Keratinocyte (primary cell): ENCODE measurements at regions not wholly inside any gene's neighbourhood (a gene's known extent, or its start where the extent isn't known, plus 50 kb on each side); places are given as distances from the start of the nearest gene placed in this dataset.

Experiments used
- DNase-seq: peaks from one replicate; pipeline ENCODE4 v3.0.0-alpha.2; 2011; ENCODE audit warnings: low read depth, missing footprints, low spot score
- FAIRE-seq: peaks from 2 replicates; lab custom pipeline; 2011; peaks lifted over from hg19 to GRCh38; lab: Jason Lieb, UNC
- H2AFZ ChIP-seq: 2 replicates; pipeline ENCODE4 v1.6.0; 2012; ENCODE audit warnings: low read length, control low read depth, inconsistent platforms; ENCODE audit not compliant: control insufficient read depth
- H3K27ac ChIP-seq: 2 replicates; pipeline ENCODE4 v1.5.1; 2011; ENCODE audit warnings: low read length; ENCODE audit not compliant: control insufficient read depth, insufficient read depth
- H3K27me3 ChIP-seq: 3 replicates; pipeline ENCODE4 v1.6.0; 2011; ENCODE audit warnings: low read length; ENCODE audit not compliant: control insufficient read depth, insufficient read depth; ENCODE audit errors: extremely low read depth
- H3K36me3 ChIP-seq, 2 experiments: 2 replicates in 1 of 2; 3 replicates in 1 of 2; pipeline ENCODE4 v1.5.1; 2011; ENCODE audit warnings: low read length in 2 of 2, mild to moderate bottlenecking in 1 of 2; ENCODE audit not compliant: control insufficient read depth in 2 of 2, insufficient read depth in 2 of 2; ENCODE audit errors: extremely low read depth in 1 of 2
- H3K4me1 ChIP-seq: 3 replicates; pipeline ENCODE4 v1.5.1; 2011; ENCODE audit warnings: low read length; ENCODE audit not compliant: control insufficient read depth, insufficient read depth; ENCODE audit errors: extremely low read depth
- H3K4me2 ChIP-seq: 3 replicates; pipeline ENCODE4 v1.6.0; 2011; ENCODE audit warnings: low read depth, low read length; ENCODE audit not compliant: control insufficient read depth, insufficient read depth; ENCODE audit errors: extremely low read depth
- H3K4me3 ChIP-seq, 3 experiments: fragments of 200-600 bp in 1 of 3; sonication (generic) in 1 of 3; 2 replicates in 2 of 3; 3 replicates in 1 of 3; pipeline ENCODE4 v1.5.1; 2011 to 2016; ENCODE audit warnings: low read length in 3 of 3, mild to moderate bottlenecking in 3 of 3, control low read depth in 2 of 3, inconsistent platforms in 1 of 3, low read depth in 1 of 3, mixed read lengths in 1 of 3, mixed run types in 1 of 3, moderate library complexity in 1 of 3; ENCODE audit not compliant: control insufficient read depth in 2 of 3, insufficient read depth in 2 of 3; ENCODE audit errors: extremely low read depth in 1 of 3
- H3K79me2 ChIP-seq: 2 replicates; pipeline ENCODE4 v1.6.0; 2012; ENCODE audit warnings: low read length; ENCODE audit not compliant: control insufficient read depth, insufficient read depth
- H3K9ac ChIP-seq: 3 replicates; pipeline ENCODE4 v1.6.0; 2011; ENCODE audit warnings: low read length; ENCODE audit not compliant: control insufficient read depth, insufficient read depth; ENCODE audit errors: extremely low read depth
- H3K9me1 ChIP-seq: 3 replicates; pipeline ENCODE4 v1.6.0; 2011; ENCODE audit warnings: low read length; ENCODE audit not compliant: control insufficient read depth, insufficient read depth; ENCODE audit errors: extremely low read depth
- H3K9me3 ChIP-seq: 2 replicates; pipeline ENCODE4 v1.5.1; 2012; ENCODE audit warnings: low read depth, low read length; ENCODE audit not compliant: control insufficient read depth
- H4K20me1 ChIP-seq: 3 replicates; pipeline ENCODE4 v1.6.0; 2011; ENCODE audit warnings: low read length; ENCODE audit not compliant: control insufficient read depth, insufficient read depth; ENCODE audit errors: extremely low read depth
- EZH2 ChIP-seq: IDR thresholded peaks from one replicate; pipeline ENCODE4 v1.6.1; 2012; ENCODE audit warnings: inconsistent platforms, mild to moderate bottlenecking, low read length, moderate library complexity
- dilution Hi-C: fragments of 300-500 bp; cut with MboI; formaldehyde crosslinking; loops from one replicate; pipeline ENCODE4 v1.7.0; 2020; ENCODE audit warnings: low sequenced_read_pairs; ENCODE audit not compliant: extremely low pct_ligation_motif_present
- TF ChIP-seq, protein P1 (sequence below), 3 experiments: IDR thresholded peaks in 1 of 3; conservative IDR thresholded peaks in 1 of 3; optimal IDR thresholded peaks in 1 of 3; 2 replicates in 2 of 3; 3 replicates in 1 of 3; pipeline versions ENCODE3 to v1.5.1; 2011; ENCODE audit warnings: low read length in 3 of 3, mild to moderate bottlenecking in 3 of 3, moderate library complexity in 2 of 3, control low read depth in 1 of 3, inconsistent platforms in 1 of 3; ENCODE audit not compliant: insufficient read depth in 2 of 3; ENCODE audit errors: extremely low read depth in 1 of 3

DNA sequence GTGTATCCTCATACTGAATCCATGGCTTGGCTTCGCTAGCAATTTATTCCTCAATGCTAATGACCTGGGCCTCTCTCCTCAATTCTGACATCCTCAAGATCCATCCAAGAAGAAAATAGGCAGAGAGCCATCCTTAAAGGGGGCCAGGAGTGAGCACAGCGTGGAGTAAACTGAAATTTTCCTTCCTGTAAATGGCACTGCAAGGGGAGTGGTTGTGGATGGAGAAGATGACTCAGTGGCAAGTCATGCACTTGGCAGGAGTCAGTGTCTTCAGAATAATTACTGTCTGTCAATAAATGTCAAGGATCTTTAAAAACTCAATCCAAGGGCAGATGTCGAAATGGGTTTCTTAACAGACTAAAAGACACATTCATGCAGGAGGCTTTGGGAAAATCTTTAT is 88.0 kb upstream of the TMEM132C start:
- FAIRE-seq, result peak; percentile 46
- H3K9me3 ChIP-seq, result no peaks in the 10 kb centered on the region

DNA sequence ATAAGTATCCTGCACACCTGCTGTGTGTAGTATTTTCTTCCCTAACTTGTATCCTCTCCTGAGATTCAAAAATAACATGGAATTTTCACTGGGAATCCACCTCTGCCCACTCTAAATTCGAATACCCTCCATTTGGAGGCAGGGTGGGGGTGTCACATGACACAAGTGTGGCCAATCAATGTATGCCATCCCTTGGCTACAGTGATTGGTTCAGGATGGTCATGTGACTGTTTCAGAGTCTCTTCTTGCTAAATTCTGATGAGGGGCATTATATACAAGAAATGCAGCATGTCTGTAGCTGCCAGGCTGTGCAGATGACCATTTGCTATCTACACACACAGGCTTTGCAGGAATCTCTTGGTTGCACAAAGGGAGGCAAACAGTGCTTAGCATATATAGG is 86.8 kb upstream of the TMEM132C start:
- Histone ChIP-seq H3K27ac (no peak overlapping the region), H3K4me1 (no peaks in the 10 kb centered on the region), H3K79me2 (no peaks in the 10 kb centered on the region), H3K9ac (no peak overlapping the region), H3K9me3 (no peaks in the 10 kb centered on the region), H3K27me3 (no peaks in the 10 kb centered on the region), H3K4me2 (no peak overlapping the region), H3K36me3 (no peaks in the 10 kb centered on the region), H4K20me1 (no peaks in the 10 kb centered on the region), H3K9me1 (no peaks in the 10 kb centered on the region), H3K4me3 (no peak overlapping the region), H2AFZ (no peak overlapping the region)
- DNase-seq (no peak), FAIRE-seq (no peak)
- no peak for TF ChIP-seq EZH2
- TF ChIP-seq, protein P1, sequence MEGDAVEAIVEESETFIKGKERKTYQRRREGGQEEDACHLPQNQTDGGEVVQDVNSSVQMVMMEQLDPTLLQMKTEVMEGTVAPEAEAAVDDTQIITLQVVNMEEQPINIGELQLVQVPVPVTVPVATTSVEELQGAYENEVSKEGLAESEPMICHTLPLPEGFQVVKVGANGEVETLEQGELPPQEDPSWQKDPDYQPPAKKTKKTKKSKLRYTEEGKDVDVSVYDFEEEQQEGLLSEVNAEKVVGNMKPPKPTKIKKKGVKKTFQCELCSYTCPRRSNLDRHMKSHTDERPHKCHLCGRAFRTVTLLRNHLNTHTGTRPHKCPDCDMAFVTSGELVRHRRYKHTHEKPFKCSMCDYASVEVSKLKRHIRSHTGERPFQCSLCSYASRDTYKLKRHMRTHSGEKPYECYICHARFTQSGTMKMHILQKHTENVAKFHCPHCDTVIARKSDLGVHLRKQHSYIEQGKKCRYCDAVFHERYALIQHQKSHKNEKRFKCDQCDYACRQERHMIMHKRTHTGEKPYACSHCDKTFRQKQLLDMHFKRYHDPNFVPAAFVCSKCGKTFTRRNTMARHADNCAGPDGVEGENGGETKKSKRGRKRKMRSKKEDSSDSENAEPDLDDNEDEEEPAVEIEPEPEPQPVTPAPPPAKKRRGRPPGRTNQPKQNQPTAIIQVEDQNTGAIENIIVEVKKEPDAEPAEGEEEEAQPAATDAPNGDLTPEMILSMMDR (optimal IDR thresholded peaks at IDR 0.05 in 1 of 3, IDR thresholded peaks at IDR 0.05 in 1 of 3, conservative IDR thresholded peaks at IDR 0.05 in 1 of 3; ENCODE audit: extremely low read depth in 1 of 3, insufficient read depth in 2 of 3, low read length in 3 of 3), result no peak
- dilution Hi-C loops, result no loop called here

More for the DNA sequence above, 88.0 kb upstream of the TMEM132C start:
- dilution Hi-C loops, result no loop called here
- Histone ChIP-seq H3K4me3 (no peak overlapping the region), H3K27ac (peak overlapping the region; percentile 50), H3K4me2 (peak overlapping the region; percentile 46), H3K36me3 (no peaks in the 10 kb centered on the region), H3K4me1 (no peaks in the 10 kb centered on the region), H3K9ac (no peak overlapping the region), H4K20me1 (no peaks in the 10 kb centered on the region), H3K79me2 (no peaks in the 10 kb centered on the region), H3K9me1 (no peaks in the 10 kb centered on the region), H2AFZ (peak overlapping the region; percentile 19), H3K27me3 (no peaks in the 10 kb centered on the region)
- DNase-seq, result no peak
- TF ChIP-seq, protein P1 (optimal IDR thresholded peaks at IDR 0.05 in 1 of 3, IDR thresholded peaks at IDR 0.05 in 1 of 3, conservative IDR thresholded peaks at IDR 0.05 in 1 of 3; ENCODE audit: extremely low read depth in 1 of 3, insufficient read depth in 2 of 3, low read length in 3 of 3), result no peak
- no peak for TF ChIP-seq EZH2
